ENCODE measurements at regions not wholly inside any gene's neighbourhood (a gene's known extent, or its start where the extent isn't known, plus 50 kb on each side); places are given as distances from the start of the nearest gene placed in this dataset.

DNA sequence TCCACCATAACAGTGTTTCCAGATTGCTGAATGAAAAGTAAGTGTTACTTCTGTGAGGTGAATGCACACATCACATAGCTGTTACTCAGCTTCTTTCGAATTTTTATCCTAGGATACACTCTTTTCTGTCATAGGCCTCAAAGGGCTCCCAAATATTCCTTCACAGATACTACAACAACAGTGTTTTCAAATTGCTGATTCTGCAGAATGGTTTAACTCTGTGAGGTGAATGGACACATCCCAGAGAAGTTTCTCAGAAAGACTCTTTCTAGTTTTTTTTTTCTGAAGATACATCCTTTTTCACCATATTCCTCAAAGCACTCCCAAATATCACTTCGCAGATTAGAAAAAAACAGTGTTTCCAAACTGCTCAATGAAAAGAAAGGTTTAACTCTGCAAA, 221.1 kb downstream of the OR4A5 start:
- no peak for TF ChIP-seq EZH2phosphoT487 (IDR thresholded peaks at IDR 0.05; ENCODE audit: borderline replicate concordance, low read length)
- TF ChIP-seq, protein P1, sequence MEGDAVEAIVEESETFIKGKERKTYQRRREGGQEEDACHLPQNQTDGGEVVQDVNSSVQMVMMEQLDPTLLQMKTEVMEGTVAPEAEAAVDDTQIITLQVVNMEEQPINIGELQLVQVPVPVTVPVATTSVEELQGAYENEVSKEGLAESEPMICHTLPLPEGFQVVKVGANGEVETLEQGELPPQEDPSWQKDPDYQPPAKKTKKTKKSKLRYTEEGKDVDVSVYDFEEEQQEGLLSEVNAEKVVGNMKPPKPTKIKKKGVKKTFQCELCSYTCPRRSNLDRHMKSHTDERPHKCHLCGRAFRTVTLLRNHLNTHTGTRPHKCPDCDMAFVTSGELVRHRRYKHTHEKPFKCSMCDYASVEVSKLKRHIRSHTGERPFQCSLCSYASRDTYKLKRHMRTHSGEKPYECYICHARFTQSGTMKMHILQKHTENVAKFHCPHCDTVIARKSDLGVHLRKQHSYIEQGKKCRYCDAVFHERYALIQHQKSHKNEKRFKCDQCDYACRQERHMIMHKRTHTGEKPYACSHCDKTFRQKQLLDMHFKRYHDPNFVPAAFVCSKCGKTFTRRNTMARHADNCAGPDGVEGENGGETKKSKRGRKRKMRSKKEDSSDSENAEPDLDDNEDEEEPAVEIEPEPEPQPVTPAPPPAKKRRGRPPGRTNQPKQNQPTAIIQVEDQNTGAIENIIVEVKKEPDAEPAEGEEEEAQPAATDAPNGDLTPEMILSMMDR (conservative IDR thresholded peaks at IDR 0.05; ENCODE audit: low read depth, low read length), result no peak
- no peak for TF ChIP-seq EZH2 (IDR thresholded peaks at IDR 0.05; ENCODE audit: low read length, unreplicated experiment)

Data from PC-3 (cell line).